Naive thymus-derived CD8-positive, alpha-beta T cell (primary cell): ENCODE measurements at regions not wholly inside any gene's neighbourhood (a gene's known extent, or its start where the extent isn't known, plus 50 kb on each side); places are given as distances from the start of the nearest gene placed in this dataset.

ENCODE experiments used
- ATAC-seq, 2 donors: fragments of 150-1000 bp; cut with Tn5 transposase in 1 of 2; sonication (Bioruptor Pico), chemical (Tn5 transposase) in 1 of 2; 1 replicate in 1 of 2; 2 replicates in 1 of 2; pipeline ENCODE4 v1.10.0; 2021; ENCODE audit warnings: mild to moderate bottlenecking in 2 of 2, moderate library complexity in 2 of 2
- POLR2A ChIA-PET: fragments of 350-600 bp; sonication (Branson Sonifier 250); formaldehyde crosslinking; loops from one replicate; lab custom pipeline; 2021; ENCODE audit warnings: antibody characterized with exemption; lab: Charles Lee
- DNase-seq, 10 donors: peaks; one replicate each; pipeline versions ENCODE4 v3.0.0 to v3.0.0-alpha.2; 2020 to 2022
- H3K27ac Mint-ChIP-seq, 10 donors: one replicate each; pipeline ENCODE4 v1.8.0; 2020 to 2022; ENCODE audit warnings: mild to moderate bottlenecking in 10 of 10, mixed read lengths in 10 of 10, moderate library complexity in 4 of 10, inconsistent platforms in 1 of 10
- H3K27me3 Mint-ChIP-seq, 5 donors: one replicate each; pipeline ENCODE4 v1.8.0; 2021 to 2022; ENCODE audit warnings: mixed read lengths in 5 of 5
- H3K36me3 Mint-ChIP-seq, 3 donors: one replicate each; pipeline ENCODE4 v1.8.0; 2020 to 2022; ENCODE audit warnings: mixed read lengths in 3 of 3, mild to moderate bottlenecking in 2 of 3, inconsistent platforms in 1 of 3
- H3K4me1 Mint-ChIP-seq, 4 donors: one replicate each; pipeline ENCODE4 v1.8.0; 2021 to 2022; ENCODE audit warnings: mixed read lengths in 4 of 4
- H3K4me3 Mint-ChIP-seq, 10 donors: one replicate each; pipeline ENCODE4 v1.8.0; 2020 to 2022; ENCODE audit warnings: mild to moderate bottlenecking in 10 of 10, mixed read lengths in 10 of 10, moderate library complexity in 6 of 10, inconsistent platforms in 1 of 10
- H3K9me3 Mint-ChIP-seq, 9 donors: one replicate each; pipeline ENCODE4 v1.8.0; 2020 to 2022; ENCODE audit warnings: mixed read lengths in 9 of 9, mild to moderate bottlenecking in 3 of 9, inconsistent platforms in 1 of 9, moderate library complexity in 1 of 9

DNA sequence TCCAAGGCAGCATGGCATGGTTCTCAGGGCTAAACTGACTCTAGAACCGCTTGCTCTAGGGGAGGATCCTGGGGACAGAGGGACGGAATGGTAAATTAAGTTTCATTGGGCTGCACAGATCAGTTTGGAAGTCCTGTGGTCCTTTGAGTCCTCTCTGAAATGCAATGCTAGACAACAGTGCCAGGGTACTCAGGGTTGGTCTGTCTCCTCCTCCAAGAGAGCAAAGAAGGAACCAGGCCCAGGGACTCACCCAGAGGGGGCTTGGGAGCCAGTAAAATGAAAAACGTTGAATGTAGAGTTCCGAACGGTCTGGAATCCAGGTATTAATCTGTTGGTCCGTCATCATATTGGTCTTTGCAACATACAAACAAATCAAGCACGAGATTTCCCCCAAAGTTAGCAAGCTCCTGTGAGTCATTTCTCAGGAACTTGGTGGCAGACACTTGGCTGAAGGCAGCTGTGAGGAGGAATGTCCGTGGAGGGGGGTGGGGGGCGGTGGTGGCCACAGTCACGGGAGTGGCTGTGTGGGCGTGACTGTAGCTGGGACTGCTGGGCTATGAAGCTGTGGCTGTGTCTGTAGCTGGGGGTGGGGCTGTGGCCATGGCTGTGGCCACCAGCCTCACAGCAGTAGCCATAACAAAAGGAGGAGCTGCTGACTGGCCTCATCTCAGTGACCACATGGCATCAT lies 361.0 kb downstream of the SHQ1 start:
- peaks cover 0 to 3% (median 0%) of the 10 kb centered on the region in 9 donors for H3K9me3 Mint-ChIP-seq
- peak overlapping the region in 1 of 10 donors; percentile 22 for H3K27ac Mint-ChIP-seq
- no peak overlapping the region for H3K4me3 Mint-ChIP-seq
- no peak for ATAC-seq
- peaks cover 0 to 3% (median 0%) of the 10 kb centered on the region in 5 donors for H3K27me3 Mint-ChIP-seq
- POLR2A ChIA-PET, result interaction anchor here (0.5 kb wide), 1 partner anchor 19 kb away, joined by 7 read pairs; no protein-coding TSS in a partner anchor
- DNase-seq, result no peak
- H3K36me3 Mint-ChIP-seq, result no peaks in the 10 kb centered on the region
- H3K4me1 Mint-ChIP-seq, result peaks cover 4 to 38% (median 10%) of the 10 kb centered on the region in 4 donors

DNA sequence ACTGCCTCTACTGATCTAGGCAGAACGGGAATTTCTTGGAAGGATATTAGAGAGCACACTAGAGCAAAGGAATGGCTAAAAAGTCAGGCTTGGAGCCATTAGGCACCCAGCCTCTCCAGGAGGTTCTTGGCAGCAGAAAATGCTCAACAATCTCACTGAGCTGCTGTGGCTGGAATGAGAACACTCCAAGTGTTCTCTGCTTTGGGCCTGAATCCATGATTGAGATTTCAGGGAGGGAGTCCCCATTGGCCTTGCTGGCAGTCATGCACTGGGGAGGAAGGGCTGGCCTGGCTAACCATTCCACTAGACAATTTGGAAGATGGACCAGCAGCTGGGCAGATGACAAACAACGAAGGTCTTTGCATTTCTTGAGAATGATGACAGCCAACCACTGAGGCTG lies 362.6 kb downstream of the SHQ1 start:
- peaks cover 0 to 3% (median 0%) of the 10 kb centered on the region in 9 donors for H3K9me3 Mint-ChIP-seq
- no peak for ATAC-seq
- H3K27me3 Mint-ChIP-seq, result peaks cover 0 to 3% (median 0%) of the 10 kb centered on the region in 5 donors
- H3K4me3 Mint-ChIP-seq, result no peak overlapping the region
- H3K27ac Mint-ChIP-seq, result no peak overlapping the region
- DNase-seq, result no peak
- no peaks in the 10 kb centered on the region for H3K36me3 Mint-ChIP-seq
- peaks cover 4 to 32% (median 10%) of the 10 kb centered on the region in 4 donors for H3K4me1 Mint-ChIP-seq
- POLR2A ChIA-PET, result no interaction called here

DNA sequence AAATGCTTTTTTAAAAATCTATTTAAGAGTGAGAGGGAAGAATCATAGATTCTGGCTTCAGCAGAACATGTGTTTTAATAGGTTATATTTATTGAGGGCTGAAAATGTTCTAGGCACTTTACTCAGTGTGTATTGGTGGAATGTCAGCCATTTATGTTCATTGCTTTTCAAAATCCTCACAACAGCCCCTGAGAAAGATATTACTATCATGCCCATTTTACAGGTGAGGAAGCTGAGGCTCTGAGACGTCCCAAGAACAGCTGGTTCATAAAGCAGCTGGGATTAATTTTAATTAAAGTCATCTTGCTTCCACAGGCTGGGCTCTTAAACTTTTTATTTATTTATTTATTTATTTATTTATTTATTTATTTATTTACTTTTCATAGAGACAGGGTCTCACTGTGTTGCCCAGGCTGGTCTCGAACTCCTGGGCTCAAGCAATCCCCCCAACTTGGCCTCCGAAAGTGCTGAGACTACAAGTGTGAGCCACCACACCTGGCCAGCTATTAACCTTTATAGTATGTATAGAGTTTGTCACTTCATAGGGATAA lies 364.6 kb downstream of the SHQ1 start:
- POLR2A ChIA-PET, result interaction anchor here (0.9 kb wide), 1 partner anchor 15 kb away, joined by 3 read pairs; no protein-coding TSS in a partner anchor
- peaks cover 0 to 3% (median 0%) of the 10 kb centered on the region in 5 donors for H3K27me3 Mint-ChIP-seq
- H3K9me3 Mint-ChIP-seq, result peaks cover 0 to 3% (median 0%) of the 10 kb centered on the region in 9 donors
- peak overlapping the region in 4 of 10 donors; percentile 78 to 88 (median 86) for H3K4me3 Mint-ChIP-seq
- no peaks in the 10 kb centered on the region for H3K36me3 Mint-ChIP-seq
- no peak for ATAC-seq
- peak overlapping the region in 2 of 10 donors; percentile 78 to 89 for H3K27ac Mint-ChIP-seq
- DNase-seq, result no peak
- peaks cover 4 to 30% (median 10%) of the 10 kb centered on the region in 4 donors for H3K4me1 Mint-ChIP-seq

DNA sequence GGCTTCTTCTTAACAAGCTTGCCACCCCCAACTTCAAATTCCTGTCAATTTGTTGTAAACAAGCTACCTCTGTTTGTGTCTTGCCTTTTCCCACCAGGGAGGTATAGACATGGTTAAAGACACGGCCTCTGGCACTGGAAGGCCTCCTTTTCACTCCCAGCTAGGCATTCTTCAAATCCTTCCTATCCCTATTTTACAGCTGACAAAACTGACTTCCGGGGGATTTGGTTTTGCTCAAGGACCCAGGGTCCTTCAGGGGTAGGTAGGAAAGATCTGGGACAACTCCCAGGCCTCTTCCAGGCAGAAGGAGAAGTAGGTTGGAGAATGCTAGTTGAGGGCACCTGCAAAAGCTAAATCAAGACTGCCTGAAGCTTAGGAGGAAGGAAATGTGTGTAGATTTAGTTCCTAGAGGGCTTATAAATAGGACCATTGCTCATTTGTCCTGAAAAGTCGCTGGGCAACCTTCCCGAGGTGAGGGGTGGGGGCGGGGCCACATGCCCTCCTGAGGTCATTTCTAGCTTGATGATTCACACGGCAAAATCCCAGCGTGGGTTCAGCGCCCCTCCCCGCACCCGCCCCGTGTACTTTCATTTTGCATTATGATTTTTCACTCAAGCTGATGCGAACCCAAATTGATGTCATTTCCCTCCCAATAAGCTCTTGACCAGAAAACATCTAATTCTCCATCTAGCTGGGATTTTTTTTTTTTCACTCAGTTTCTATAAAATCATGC lies 365.5 kb downstream of the SHQ1 start:
- peak overlapping the region; percentile 74 to 88 (median 82) for H3K4me3 Mint-ChIP-seq
- H3K9me3 Mint-ChIP-seq, result peaks cover 0 to 3% (median 0%) of the 10 kb centered on the region in 9 donors
- DNase-seq, result peak in 9 of 10 donors; percentile 4 to 65 (median 30)
- peaks cover 0 to 3% (median 0%) of the 10 kb centered on the region in 5 donors for H3K27me3 Mint-ChIP-seq
- H3K27ac Mint-ChIP-seq, result peak overlapping the region; percentile 29 to 90 (median 70)
- ATAC-seq, result peak; percentile 64 to 74
- H3K36me3 Mint-ChIP-seq, result no peaks in the 10 kb centered on the region
- peaks cover 4 to 26% (median 9%) of the 10 kb centered on the region in 4 donors for H3K4me1 Mint-ChIP-seq
- POLR2A ChIA-PET, result interaction anchor here (0.6 to 1.2 kb wide), 4 partner anchors 35 to 378 kb away, joined by 3 to 4 read pairs (median 4); no protein-coding TSS in a partner anchor

DNA sequence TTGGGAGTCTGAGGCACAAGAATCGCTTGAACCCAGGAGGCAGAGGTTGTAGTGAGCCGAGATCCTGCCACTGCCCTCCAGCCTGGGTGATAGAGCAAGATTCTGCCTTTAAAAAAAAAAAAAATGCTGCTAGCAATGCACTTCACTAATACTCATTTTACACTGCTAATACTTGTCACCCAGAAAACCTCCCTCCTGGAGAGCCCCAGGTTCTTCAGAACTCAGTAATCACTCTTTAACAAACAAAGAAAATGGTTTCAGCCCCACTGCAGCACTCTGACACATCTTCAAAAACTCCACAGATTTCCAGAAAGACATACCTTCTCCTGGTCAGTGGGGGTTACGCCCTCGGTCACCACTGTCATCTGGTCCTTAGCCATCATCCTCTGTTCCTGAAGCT lies 366.7 kb downstream of the SHQ1 start:
- H3K4me3 Mint-ChIP-seq, result peak overlapping the region in 2 of 10 donors; percentile 9 to 65
- no peaks in the 10 kb centered on the region for H3K36me3 Mint-ChIP-seq
- ATAC-seq (no peak), DNase-seq (no peak)
- peak overlapping the region in 2 of 10 donors; percentile 6 to 10 for H3K27ac Mint-ChIP-seq
- POLR2A ChIA-PET, result no interaction called here
- peaks cover 0 to 3% (median 0%) of the 10 kb centered on the region in 5 donors for H3K27me3 Mint-ChIP-seq
- peaks cover 0 to 3% (median 0%) of the 10 kb centered on the region in 9 donors for H3K9me3 Mint-ChIP-seq
- H3K4me1 Mint-ChIP-seq, result peaks cover 4 to 19% (median 9%) of the 10 kb centered on the region in 4 donors

DNA sequence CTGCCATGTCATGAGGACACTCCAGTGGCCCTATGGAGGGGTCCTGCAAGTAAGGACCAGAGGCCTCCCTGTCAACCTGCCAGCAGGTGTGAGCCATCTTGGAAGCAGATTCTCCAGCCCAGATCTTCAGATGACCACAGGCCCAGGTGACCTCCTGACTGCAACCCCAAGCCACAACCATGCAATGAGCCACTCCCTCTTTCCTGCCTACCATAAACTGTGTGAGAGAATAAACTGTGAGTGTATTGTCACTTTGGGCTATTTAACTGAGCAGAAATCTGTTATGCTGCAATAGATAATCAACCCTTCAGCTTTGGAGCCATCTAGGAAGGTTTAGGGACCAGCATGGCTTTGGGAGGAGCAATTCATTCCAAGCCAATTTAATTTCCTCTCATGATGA lies 367.9 kb downstream of the SHQ1 start:
- Mint-ChIP-seq H3K27me3 (no peaks in the 10 kb centered on the region), H3K36me3 (no peaks in the 10 kb centered on the region), H3K4me3 (no peak overlapping the region), H3K4me1 (peaks cover 4 to 19% (median 9%) of the 10 kb centered on the region in 4 donors), H3K9me3 (peaks cover 0 to 2% (median 0%) of the 10 kb centered on the region in 9 donors), H3K27ac (peak overlapping the region in 1 of 10 donors; percentile 10)
- DNase-seq, result no peak
- POLR2A ChIA-PET, result no interaction called here
- ATAC-seq, result no peak

DNA sequence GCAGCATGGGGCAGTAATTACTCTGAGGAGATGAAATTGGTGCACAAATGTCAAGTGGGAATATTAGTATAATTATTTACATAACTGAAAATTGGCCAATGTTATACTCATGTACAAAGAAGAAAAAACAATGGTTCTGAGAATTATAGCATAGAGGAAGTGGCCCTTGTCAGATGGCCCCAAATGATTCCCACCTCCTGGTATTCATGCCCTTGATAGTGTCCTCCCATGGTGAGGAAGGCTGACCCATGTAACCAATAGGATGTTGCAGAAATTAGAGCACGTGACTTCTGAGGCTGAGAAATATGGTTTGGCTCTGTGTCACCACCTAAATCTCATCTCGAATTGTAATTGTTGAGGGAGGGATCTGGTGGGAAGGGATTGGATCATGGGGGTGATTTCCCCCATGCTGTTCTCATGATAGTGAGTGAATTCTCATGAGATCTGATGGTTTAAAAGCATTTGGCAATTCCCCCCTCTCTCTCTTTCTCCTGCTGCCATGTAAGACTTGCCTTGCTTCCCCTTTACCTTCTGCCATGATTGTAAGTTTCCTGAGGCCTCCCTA lies 368.5 kb downstream of the SHQ1 start:
- no peaks in the 10 kb centered on the region for H3K9me3 Mint-ChIP-seq
- DNase-seq (no peak), ATAC-seq (no peak)
- H3K27me3 Mint-ChIP-seq, result no peaks in the 10 kb centered on the region
- H3K36me3 Mint-ChIP-seq, result no peaks in the 10 kb centered on the region
- POLR2A ChIA-PET, result interaction anchor here (1.2 kb wide), 1 partner anchor 32 kb away, joined by 3 read pairs; no protein-coding TSS in a partner anchor
- H3K4me3 Mint-ChIP-seq, result no peak overlapping the region
- H3K4me1 Mint-ChIP-seq, result peaks cover 4 to 17% (median 9%) of the 10 kb centered on the region in 4 donors
- no peak overlapping the region for H3K27ac Mint-ChIP-seq

DNA sequence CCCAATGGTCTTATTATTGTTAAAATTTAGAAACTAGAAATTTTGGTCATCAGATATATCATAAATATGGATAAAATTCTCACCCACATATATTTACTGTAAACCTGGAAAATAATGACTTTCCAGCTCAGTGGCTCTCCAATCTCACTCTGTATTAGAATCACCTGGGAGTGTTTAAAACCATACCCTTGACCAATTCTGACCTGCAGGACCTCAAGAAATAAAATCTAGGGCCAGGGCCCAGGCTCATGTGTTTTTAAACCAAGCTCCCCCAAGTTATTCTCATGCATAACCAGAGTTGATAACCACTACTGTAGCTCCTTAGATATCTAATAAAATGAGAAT lies 372.1 kb downstream of the SHQ1 start:
- H3K4me3 Mint-ChIP-seq, result no peak overlapping the region
- POLR2A ChIA-PET, result no interaction called here
- no peaks in the 10 kb centered on the region for H3K9me3 Mint-ChIP-seq
- H3K4me1 Mint-ChIP-seq, result no peaks in the 10 kb centered on the region
- no peak overlapping the region for H3K27ac Mint-ChIP-seq
- H3K27me3 Mint-ChIP-seq, result peaks cover 0 to 1% (median 0%) of the 10 kb centered on the region in 5 donors
- H3K36me3 Mint-ChIP-seq, result no peaks in the 10 kb centered on the region
- DNase-seq (no peak), ATAC-seq (no peak)

DNA sequence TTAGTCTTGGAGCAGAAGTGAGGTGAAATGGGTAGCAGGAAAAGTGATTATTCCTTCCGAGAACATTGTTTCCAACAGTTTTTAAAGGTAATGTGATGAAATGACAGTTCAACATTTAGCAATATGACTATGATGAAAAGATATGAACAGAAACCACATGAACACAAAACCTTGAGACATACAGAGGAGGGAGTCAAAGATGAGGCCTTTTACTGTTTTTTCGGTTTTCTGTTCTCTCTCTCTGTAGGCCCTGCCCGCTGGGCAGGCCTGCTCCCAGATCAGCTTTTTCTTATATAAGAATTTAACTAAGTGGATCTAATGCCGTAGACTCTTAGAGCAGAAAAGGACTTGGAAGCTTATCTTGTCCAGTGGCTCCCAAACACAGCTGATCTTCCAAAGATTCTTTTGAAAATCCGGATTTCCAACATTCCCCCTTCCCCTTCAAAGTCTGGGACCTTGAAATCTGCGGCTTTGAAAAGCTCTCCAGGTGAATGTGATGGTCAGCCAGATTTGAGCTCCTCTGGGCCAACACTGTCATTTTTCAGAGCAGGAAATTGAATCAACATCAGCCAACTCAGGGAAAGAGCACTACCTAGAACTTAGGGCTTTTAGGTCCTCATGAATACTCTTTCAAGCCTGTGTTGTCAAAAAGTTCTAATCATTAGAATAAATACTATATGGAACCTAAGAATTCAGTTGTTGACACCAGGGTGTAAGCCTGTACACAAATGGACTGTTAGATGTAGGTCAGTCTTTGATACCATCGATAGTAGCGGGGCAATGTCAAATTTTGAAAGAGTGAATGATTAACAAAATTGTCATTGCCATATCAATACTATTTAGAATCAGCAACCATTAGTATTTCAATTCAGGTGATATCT lies 372.7 kb downstream of the SHQ1 start:
- Mint-ChIP-seq H3K9me3 (no peaks in the 10 kb centered on the region), H3K36me3 (no peaks in the 10 kb centered on the region), H3K4me3 (no peak overlapping the region), H3K27ac (peak overlapping the region in 1 of 10 donors; percentile 2), H3K4me1 (no peaks in the 10 kb centered on the region), H3K27me3 (peaks cover 0 to 1% (median 0%) of the 10 kb centered on the region in 5 donors)
- POLR2A ChIA-PET, result no interaction called here
- DNase-seq (no peak), ATAC-seq (no peak)

DNA sequence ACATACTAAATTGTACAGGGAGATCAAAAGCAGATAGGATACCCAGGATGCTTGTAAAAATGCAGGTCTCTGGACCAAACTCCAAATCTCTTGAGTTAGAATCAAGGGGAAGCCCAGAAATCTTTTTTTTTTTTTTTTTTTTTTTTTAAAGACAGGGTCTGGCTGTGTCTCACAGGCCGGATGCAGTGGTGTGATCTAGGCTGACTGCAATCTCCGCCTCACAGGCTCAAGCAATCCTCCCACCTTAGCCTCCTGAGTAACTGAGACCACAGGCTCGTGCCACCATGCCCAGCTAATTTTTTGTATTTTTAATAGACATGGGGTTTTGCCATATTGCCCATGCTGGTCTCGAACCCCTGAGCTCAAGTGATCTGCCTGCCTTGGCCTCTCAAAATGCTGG lies 373.5 kb downstream of the SHQ1 start:
- Mint-ChIP-seq H3K4me1 (no peaks in the 10 kb centered on the region), H3K27ac (no peak overlapping the region), H3K36me3 (no peaks in the 10 kb centered on the region), H3K9me3 (no peaks in the 10 kb centered on the region), H3K4me3 (no peak overlapping the region), H3K27me3 (peaks cover 0 to 1% (median 0%) of the 10 kb centered on the region in 5 donors)
- no peak for ATAC-seq
- POLR2A ChIA-PET, result no interaction called here
- no peak for DNase-seq

DNA sequence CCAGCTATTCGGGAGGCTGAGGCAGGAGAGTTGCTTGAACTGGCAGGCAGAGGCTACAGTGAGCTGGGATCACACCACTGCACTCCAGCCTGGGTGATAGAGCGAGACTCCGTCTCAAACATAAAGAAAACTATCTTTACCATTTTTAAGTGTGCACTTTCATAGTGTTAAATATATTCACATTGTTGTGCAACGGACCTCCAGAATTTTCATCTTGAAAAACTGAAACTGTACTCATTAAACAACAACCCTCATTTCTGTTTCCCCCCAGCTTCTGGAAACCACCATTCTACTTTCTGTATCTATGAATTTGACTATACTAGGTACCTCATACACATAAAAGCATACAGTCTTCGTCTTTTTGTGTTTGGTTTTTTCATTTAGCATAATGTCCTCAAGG lies 375.1 kb downstream of the SHQ1 start:
- no peak overlapping the region for H3K27ac Mint-ChIP-seq
- H3K4me1 Mint-ChIP-seq, result no peaks in the 10 kb centered on the region
- peaks cover 0 to 1% (median 0%) of the 10 kb centered on the region in 5 donors for H3K27me3 Mint-ChIP-seq
- no peaks in the 10 kb centered on the region for H3K36me3 Mint-ChIP-seq
- no peak overlapping the region for H3K4me3 Mint-ChIP-seq
- H3K9me3 Mint-ChIP-seq, result no peaks in the 10 kb centered on the region
- DNase-seq, result no peak
- ATAC-seq, result no peak
- POLR2A ChIA-PET, result no interaction called here
